DND-41 (cell line): ENCODE measurements at regions not wholly inside any gene's neighbourhood (a gene's known extent, or its start where the extent isn't known, plus 50 kb on each side); places are given as distances from the start of the nearest gene placed in this dataset.

Experiments used
- ATAC-seq: fragments of 200-7000 bp; cut with Tn5 transposase; 3 replicates; pipeline ENCODE4 v1.9.1; 2021; ENCODE audit warnings: low read depth; ENCODE audit not compliant: insufficient read depth
- DNase-seq: peaks from one replicate; pipeline ENCODE4 v3.0.0-alpha.2; 2020
- H2AFZ ChIP-seq: 2 replicates; pipeline ENCODE4 v1.6.0; 2012; ENCODE audit warnings: low read depth, low read length
- H3K27ac ChIP-seq: 2 replicates; pipeline ENCODE4 v1.5.1; 2012; ENCODE audit warnings: low read length, inconsistent platforms
- H3K27me3 ChIP-seq: fragments of 200-600 bp; sonication (generic); 2 replicates; pipeline ENCODE4 v1.6.0; 2012; ENCODE audit warnings: low read length, mild to moderate bottlenecking, inconsistent platforms; ENCODE audit not compliant: insufficient read depth, poor library complexity
- H3K36me3 ChIP-seq: 2 replicates; pipeline ENCODE4 v1.5.1; 2012; ENCODE audit warnings: low read length, inconsistent platforms; ENCODE audit not compliant: insufficient read depth
- H3K4me1 ChIP-seq: 2 replicates; pipeline ENCODE4 v1.5.1; 2012; ENCODE audit warnings: mild to moderate bottlenecking, low read length; ENCODE audit not compliant: insufficient read depth
- H3K4me2 ChIP-seq: 2 replicates; pipeline ENCODE4 v1.6.0; 2012; ENCODE audit warnings: mild to moderate bottlenecking, moderate library complexity, low read length, inconsistent platforms; ENCODE audit not compliant: insufficient read depth
- H3K4me3 ChIP-seq, 2 experiments: fragments of 200-600 bp in 1 of 2; shearing (Covaris generic) in 1 of 2; 2 replicates each; pipeline ENCODE4 v1.5.1; 2012 to 2016; ENCODE audit warnings: inconsistent platforms in 2 of 2, low read length in 2 of 2, mild to moderate bottlenecking in 2 of 2, low read depth in 1 of 2, moderate library complexity in 1 of 2
- H3K79me2 ChIP-seq: 2 replicates; pipeline ENCODE4 v1.6.0; 2012; ENCODE audit warnings: low read length, inconsistent platforms; ENCODE audit not compliant: insufficient read depth
- H3K9ac ChIP-seq: 2 replicates; pipeline ENCODE4 v1.6.0; 2012; ENCODE audit warnings: low read depth, mild to moderate bottlenecking, inconsistent platforms, low read length, moderate library complexity
- H3K9me3 ChIP-seq: 2 replicates; pipeline ENCODE4 v1.5.1; 2012; ENCODE audit warnings: low read length, moderate library complexity, mild to moderate bottlenecking, inconsistent platforms; ENCODE audit not compliant: insufficient read depth, severe bottlenecking
- H4K20me1 ChIP-seq: 2 replicates; pipeline ENCODE4 v1.6.0; 2012; ENCODE audit warnings: low read length; ENCODE audit not compliant: insufficient read depth
- EZH2 ChIP-seq: IDR thresholded peaks from 3 replicates; pipeline ENCODE4 v1.6.1; 2012; ENCODE audit warnings: borderline replicate concordance, low read depth, mild to moderate bottlenecking, moderate library complexity, low read length, inconsistent platforms; ENCODE audit not compliant: severe bottlenecking
- TF ChIP-seq, protein P1 (sequence below): IDR thresholded peaks from 2 replicates; pipeline ENCODE4 v1.5.1; 2012; ENCODE audit warnings: borderline replicate concordance, low read length, moderate library complexity, mild to moderate bottlenecking; ENCODE audit not compliant: poor library complexity, severe bottlenecking; ENCODE audit errors: extremely low read depth

DNA sequence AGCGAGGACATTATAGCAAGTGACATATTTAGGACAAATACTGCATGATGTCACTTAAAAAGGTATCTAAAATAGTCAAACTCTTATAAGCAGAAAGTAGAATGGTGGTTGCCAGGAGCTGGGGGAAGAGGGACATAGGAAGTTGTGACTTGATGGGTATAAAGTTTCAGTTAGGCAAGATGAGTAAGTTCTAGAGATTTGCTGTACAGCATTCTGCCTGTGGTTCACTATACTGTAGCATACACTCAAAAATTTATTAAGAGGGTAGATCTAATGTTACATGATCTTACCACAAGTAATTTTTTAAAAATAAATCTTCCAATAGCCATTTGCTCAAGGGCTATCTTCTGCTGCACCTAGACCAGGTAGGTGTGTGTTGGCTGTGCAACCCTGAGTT, 78.1 kb upstream of the NPAS2 start:
- no peak overlapping the region for H3K4me2 ChIP-seq
- no peaks in the 10 kb centered on the region for H3K27me3 ChIP-seq
- no peak overlapping the region for H3K4me3 ChIP-seq
- H3K9me3 ChIP-seq = no peaks in the 10 kb centered on the region
- no peak overlapping the region for H3K27ac ChIP-seq
- H4K20me1 ChIP-seq = no peaks in the 10 kb centered on the region
- no peak overlapping the region for H2AFZ ChIP-seq
- H3K9ac ChIP-seq = no peak overlapping the region
- DNase-seq = no peak
- H3K79me2 ChIP-seq = no peaks in the 10 kb centered on the region
- ATAC-seq = no peak
- H3K4me1 ChIP-seq = no peaks in the 10 kb centered on the region
- H3K36me3 ChIP-seq = no peaks in the 10 kb centered on the region
- no peak for TF ChIP-seq EZH2
- TF ChIP-seq, protein P1, sequence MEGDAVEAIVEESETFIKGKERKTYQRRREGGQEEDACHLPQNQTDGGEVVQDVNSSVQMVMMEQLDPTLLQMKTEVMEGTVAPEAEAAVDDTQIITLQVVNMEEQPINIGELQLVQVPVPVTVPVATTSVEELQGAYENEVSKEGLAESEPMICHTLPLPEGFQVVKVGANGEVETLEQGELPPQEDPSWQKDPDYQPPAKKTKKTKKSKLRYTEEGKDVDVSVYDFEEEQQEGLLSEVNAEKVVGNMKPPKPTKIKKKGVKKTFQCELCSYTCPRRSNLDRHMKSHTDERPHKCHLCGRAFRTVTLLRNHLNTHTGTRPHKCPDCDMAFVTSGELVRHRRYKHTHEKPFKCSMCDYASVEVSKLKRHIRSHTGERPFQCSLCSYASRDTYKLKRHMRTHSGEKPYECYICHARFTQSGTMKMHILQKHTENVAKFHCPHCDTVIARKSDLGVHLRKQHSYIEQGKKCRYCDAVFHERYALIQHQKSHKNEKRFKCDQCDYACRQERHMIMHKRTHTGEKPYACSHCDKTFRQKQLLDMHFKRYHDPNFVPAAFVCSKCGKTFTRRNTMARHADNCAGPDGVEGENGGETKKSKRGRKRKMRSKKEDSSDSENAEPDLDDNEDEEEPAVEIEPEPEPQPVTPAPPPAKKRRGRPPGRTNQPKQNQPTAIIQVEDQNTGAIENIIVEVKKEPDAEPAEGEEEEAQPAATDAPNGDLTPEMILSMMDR = no peak

DNA sequence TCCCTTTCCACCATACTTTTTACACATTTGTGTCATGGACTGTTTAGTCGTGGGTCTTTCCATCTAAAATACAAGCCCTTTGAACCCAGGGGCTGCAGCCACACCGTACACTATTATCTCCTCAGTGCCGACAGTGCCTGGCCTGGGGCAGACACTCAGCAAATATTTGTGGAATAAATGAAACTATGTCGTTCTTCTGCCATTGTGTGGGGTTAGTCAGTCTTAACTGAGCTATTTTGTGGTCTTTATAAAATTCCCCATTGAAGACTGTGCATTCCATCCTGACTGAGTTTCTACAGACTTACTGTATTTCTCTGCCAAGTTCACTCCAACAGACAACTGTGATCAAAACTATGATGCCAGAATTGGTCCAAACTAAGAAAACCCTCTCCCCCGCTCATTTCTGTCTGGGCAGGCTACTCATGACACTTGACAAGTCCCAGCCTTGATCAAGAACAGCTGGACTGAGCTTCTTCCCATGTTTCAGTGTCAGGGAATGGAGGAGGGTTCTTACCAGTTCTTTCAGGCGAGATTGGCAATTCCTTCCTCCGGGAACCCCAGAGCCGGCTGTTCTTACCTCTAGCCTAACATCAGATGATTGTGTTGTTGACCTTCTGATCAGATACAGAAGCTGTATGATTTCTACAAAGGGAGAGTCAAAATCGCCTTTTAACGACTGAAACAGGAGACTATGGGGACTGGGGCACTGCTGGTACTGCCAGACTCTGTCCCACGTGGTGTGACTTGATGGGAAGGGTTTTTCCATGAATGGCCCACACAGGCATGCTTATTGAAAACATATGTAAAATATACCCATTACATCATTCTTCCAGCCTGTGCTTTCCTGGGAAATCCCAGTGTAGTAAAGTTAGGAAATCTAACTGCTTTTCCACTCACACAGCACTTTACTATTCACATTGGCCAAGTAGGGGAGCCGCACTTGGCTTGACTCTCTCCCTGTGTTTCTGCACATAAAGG, 77.4 kb upstream of the NPAS2 start:
- H3K36me3 ChIP-seq = no peaks in the 10 kb centered on the region
- H3K79me2 ChIP-seq = no peaks in the 10 kb centered on the region
- H3K4me3 ChIP-seq = no peak overlapping the region
- no peaks in the 10 kb centered on the region for H3K4me1 ChIP-seq
- no peaks in the 10 kb centered on the region for H3K9me3 ChIP-seq
- ATAC-seq (no peak), DNase-seq (no peak)
- H3K4me2 ChIP-seq = no peak overlapping the region
- TF ChIP-seq, protein P1 = no peak
- no peak for TF ChIP-seq EZH2
- no peak overlapping the region for H3K27ac ChIP-seq
- no peaks in the 10 kb centered on the region for H3K27me3 ChIP-seq
- H3K9ac ChIP-seq = no peak overlapping the region
- H4K20me1 ChIP-seq = no peaks in the 10 kb centered on the region
- H2AFZ ChIP-seq = no peak overlapping the region

DNA sequence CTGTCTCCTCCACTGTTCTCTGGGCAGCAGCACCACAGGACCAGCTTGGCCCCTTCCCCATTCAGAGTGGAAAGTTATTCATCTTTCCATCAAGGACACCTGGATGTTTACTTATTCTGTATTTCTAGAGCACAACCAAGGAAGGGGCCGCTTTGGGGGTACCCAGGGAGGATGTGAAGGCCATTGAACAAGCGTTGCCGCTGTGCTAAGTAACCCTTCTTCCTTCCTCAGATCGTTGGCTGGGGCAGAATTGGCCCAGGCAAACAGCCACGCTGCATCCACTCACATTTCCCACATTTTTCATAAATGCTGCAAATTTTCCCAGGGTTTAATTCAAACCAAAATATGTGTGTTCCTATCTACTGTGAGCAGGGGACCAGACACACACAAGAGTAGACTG, 76.2 kb upstream of the NPAS2 start:
- Histone ChIP-seq H3K4me2 (no peak overlapping the region), H3K9me3 (no peaks in the 10 kb centered on the region), H4K20me1 (no peaks in the 10 kb centered on the region), H3K79me2 (no peaks in the 10 kb centered on the region), H3K27me3 (peaks cover 4% of the 10 kb centered on the region), H2AFZ (no peak overlapping the region), H3K27ac (no peak overlapping the region), H3K4me3 (no peak overlapping the region), H3K4me1 (peaks cover 4% of the 10 kb centered on the region), H3K36me3 (no peaks in the 10 kb centered on the region), H3K9ac (no peak overlapping the region)
- DNase-seq (no peak), ATAC-seq (no peak)
- no peak for TF ChIP-seq EZH2
- TF ChIP-seq, protein P1 = no peak
